Osteocyte (in vitro differentiated cells): ENCODE measurements at regions not wholly inside any gene's neighbourhood (a gene's known extent, or its start where the extent isn't known, plus 50 kb on each side); places are given as distances from the start of the nearest gene placed in this dataset.

ENCODE experiments used
- DNase-seq: peaks from one replicate; pipeline ENCODE4 v3.0.0; 2021; ENCODE audit warnings: mixed read lengths; ENCODE audit not compliant: unreplicated experiment; ENCODE audit errors: extremely low spot score
- H3K27ac Mint-ChIP-seq: one replicate; pipeline ENCODE4 v1.8.0; 2021; ENCODE audit warnings: mild to moderate bottlenecking, mixed read lengths; ENCODE audit not compliant: unreplicated experiment
- H3K27me3 Mint-ChIP-seq: one replicate; pipeline ENCODE4 v1.8.0; 2021; ENCODE audit warnings: mixed read lengths; ENCODE audit not compliant: unreplicated experiment
- H3K36me3 Mint-ChIP-seq: one replicate; pipeline ENCODE4 v1.8.0; 2021; ENCODE audit warnings: mixed read lengths; ENCODE audit not compliant: unreplicated experiment
- H3K4me1 Mint-ChIP-seq: one replicate; pipeline ENCODE4 v1.8.0; 2021; ENCODE audit warnings: mixed read lengths; ENCODE audit not compliant: unreplicated experiment
- H3K4me3 Mint-ChIP-seq: one replicate; pipeline ENCODE4 v1.8.0; 2021; ENCODE audit warnings: mild to moderate bottlenecking, moderate library complexity, mixed read lengths; ENCODE audit not compliant: unreplicated experiment
- H3K9me3 Mint-ChIP-seq: one replicate; pipeline ENCODE4 v1.8.0; 2021; ENCODE audit warnings: mixed read lengths; ENCODE audit not compliant: unreplicated experiment
- TF ChIP-seq, protein P1 (sequence below): fragments of 200-600 bp; sonication (generic); IDR thresholded peaks from 2 replicates; pipeline ENCODE4 v1.5.0; 2021; ENCODE audit warnings: antibody characterized with exemption, mild to moderate bottlenecking, moderate library complexity

DNA sequence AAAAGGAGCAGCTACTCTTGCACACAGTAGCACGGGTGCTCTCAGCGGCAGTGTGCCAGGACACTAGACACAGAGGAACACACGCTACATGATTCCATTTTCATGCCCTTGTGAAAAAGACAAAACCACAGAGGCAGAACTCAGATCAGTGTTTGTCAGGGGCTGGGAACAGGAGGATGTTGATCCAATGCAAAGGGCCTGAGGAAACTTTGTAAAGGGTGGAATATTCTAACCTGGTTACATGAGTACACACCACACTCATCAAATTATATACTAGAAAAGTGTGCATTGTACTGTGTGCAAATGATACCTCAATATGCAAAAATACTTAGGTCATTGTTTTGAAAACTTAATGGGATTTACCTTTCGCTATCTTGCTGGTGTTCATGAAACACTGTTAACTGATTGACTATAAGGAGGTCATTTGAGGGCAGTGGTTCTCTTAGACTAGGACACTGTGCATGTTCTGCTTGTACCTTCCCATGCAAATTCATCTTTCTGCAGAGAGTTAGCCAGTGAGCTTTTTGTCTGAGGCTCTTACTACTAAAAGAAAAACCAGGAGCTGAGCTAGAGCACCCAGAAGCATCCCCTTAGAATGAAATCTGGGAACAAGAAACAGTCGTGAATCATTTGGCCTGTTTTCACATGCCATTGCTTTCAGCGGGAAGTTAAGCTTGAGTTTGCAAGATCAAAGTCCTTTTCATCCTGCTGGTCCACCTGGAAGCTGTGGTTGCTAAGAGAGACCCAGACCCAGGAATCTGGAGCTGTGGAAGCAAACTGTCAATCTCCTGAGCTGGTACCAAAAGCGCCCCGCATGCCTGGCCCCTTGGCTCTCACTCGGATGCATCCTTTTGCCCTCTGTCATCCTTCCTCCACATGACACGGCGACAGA lies 204.8 kb downstream of the TTLL2 start:
- H3K27ac Mint-ChIP-seq = no peak overlapping the region
- peaks cover 3% of the 10 kb centered on the region for H3K4me1 Mint-ChIP-seq
- no peaks in the 10 kb centered on the region for H3K36me3 Mint-ChIP-seq
- H3K4me3 Mint-ChIP-seq = no peak overlapping the region
- no peaks in the 10 kb centered on the region for H3K9me3 Mint-ChIP-seq
- DNase-seq = no peak
- TF ChIP-seq, protein P1, sequence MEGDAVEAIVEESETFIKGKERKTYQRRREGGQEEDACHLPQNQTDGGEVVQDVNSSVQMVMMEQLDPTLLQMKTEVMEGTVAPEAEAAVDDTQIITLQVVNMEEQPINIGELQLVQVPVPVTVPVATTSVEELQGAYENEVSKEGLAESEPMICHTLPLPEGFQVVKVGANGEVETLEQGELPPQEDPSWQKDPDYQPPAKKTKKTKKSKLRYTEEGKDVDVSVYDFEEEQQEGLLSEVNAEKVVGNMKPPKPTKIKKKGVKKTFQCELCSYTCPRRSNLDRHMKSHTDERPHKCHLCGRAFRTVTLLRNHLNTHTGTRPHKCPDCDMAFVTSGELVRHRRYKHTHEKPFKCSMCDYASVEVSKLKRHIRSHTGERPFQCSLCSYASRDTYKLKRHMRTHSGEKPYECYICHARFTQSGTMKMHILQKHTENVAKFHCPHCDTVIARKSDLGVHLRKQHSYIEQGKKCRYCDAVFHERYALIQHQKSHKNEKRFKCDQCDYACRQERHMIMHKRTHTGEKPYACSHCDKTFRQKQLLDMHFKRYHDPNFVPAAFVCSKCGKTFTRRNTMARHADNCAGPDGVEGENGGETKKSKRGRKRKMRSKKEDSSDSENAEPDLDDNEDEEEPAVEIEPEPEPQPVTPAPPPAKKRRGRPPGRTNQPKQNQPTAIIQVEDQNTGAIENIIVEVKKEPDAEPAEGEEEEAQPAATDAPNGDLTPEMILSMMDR = no peak
- H3K27me3 Mint-ChIP-seq = peaks cover 58% of the 10 kb centered on the region

DNA sequence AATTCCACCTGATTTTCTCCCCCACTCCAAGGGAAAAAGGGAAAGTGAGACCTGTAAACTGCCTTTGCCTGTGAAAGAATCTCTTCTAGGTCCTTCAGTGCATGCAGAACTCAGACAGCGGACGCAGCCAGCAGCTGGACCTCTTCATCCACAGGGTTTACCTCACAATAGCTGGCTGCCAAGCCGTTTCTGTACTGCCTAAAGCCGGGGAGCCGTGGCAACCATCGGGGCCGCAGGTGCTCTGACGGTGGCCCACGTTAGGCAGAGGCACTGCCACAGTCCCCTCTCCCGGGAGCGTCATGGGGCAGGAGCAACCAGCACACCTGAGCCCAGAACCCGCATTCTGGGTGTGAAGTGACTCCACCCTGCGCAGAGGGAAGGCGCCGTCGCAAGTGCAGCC lies 206.1 kb downstream of the TTLL2 start:
- H3K27ac Mint-ChIP-seq = no peak overlapping the region
- H3K27me3 Mint-ChIP-seq = peaks cover 54% of the 10 kb centered on the region
- TF ChIP-seq, protein P1 = no peak
- no peak for DNase-seq
- no peaks in the 10 kb centered on the region for H3K36me3 Mint-ChIP-seq
- no peak overlapping the region for H3K4me3 Mint-ChIP-seq
- H3K4me1 Mint-ChIP-seq = peaks cover 3% of the 10 kb centered on the region
- no peaks in the 10 kb centered on the region for H3K9me3 Mint-ChIP-seq

DNA sequence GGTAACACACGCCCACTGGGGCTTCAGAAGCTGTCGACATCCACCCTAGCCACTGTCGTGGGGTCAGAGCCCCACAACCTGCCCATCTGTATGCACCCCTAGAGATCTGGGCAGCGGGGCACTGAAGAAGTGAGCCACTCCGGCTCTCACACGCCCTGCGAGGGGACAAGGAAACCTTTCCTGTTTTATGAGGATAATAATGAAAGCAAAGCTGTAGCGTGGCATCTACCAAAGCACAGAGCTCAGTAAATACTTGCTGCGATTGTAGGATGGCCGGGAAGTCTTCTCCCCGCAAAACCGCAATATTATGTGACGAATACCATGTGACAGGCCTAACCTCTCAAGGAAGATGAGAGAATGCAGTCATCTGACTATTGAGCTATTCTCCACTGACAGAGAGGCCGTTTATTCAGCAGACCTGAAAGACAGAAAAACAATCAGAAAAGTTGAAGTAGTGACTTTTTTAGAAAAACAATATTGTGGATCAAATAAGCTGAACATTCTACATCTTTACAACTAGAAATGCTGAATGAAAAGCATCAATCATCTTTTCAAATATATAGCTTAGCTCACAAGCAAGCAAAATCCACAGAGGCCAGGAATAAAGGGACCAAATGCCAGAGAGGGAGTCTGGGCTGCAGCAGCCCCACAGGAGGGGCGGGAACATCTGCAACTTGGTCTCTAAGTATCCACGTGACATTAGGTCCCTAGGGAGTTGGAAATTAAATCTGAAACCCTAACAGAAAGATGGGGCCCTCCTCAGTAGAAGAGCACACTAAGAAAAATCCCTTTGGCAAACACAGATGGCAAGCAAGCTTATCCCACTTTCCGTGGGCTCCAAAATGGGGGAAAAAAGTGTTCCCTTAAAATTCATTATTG lies 207.8 kb downstream of the TTLL2 start:
- no peaks in the 10 kb centered on the region for H3K36me3 Mint-ChIP-seq
- H3K9me3 Mint-ChIP-seq = no peaks in the 10 kb centered on the region
- TF ChIP-seq, protein P1 = no peak
- DNase-seq = no peak
- H3K27me3 Mint-ChIP-seq = peaks cover 61% of the 10 kb centered on the region
- peaks cover 3% of the 10 kb centered on the region for H3K4me1 Mint-ChIP-seq
- no peak overlapping the region for H3K27ac Mint-ChIP-seq
- no peak overlapping the region for H3K4me3 Mint-ChIP-seq

DNA sequence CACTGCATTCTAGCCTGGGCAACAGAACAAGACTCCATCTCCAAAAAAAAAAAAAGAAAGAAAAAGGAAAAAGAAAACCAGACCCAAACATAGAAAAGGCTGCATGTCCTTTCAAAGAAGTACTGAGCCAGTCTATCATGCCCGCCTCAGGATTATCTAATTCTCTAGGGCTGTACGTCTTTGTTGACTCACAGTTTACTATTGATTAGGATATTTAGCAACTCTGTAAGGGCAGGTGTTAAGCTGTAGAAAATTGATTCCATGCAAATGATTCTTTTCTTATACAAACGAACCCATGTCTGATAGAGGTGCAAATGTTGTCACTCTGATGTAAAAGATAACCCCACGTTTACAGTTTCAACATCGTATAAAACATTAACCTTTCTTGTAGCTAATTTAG lies 209.0 kb downstream of the TTLL2 start:
- H3K4me1 Mint-ChIP-seq = peaks cover 9% of the 10 kb centered on the region
- no peaks in the 10 kb centered on the region for H3K9me3 Mint-ChIP-seq
- no peak for DNase-seq
- H3K27me3 Mint-ChIP-seq = peaks cover 56% of the 10 kb centered on the region
- no peak overlapping the region for H3K4me3 Mint-ChIP-seq
- TF ChIP-seq, protein P1 = no peak
- no peaks in the 10 kb centered on the region for H3K36me3 Mint-ChIP-seq
- no peak overlapping the region for H3K27ac Mint-ChIP-seq

DNA sequence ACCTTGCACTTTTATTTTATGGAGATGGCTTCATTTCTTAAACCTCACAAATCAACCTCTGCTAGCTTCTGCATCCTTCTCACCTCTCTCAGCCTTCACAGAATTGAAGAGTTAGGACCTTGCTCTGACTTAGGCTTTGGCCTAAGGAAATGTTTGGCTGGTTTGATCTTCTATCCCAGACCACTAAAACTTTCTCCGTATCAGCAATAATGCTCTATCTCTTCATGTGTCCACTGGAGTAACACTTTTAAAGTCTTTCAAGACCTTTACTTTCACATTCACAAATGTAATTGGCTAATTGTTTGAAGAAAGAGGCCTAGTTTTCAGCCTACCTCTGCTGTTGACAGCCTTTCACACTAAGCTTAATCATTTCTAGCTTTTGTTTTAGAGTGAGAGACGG lies 212.9 kb downstream of the TTLL2 start:
- Mint-ChIP-seq H3K9me3 (peaks cover 11% of the 10 kb centered on the region), H3K27ac (no peak overlapping the region), H3K4me3 (no peak overlapping the region), H3K36me3 (peaks cover 3% of the 10 kb centered on the region), H3K27me3 (peaks cover 19% of the 10 kb centered on the region), H3K4me1 (peaks cover 8% of the 10 kb centered on the region)
- TF ChIP-seq, protein P1 = no peak
- no peak for DNase-seq
